ENCODE measurements at regions not wholly inside any gene's neighbourhood (a gene's known extent, or its start where the extent isn't known, plus 50 kb on each side); places are given as distances from the start of the nearest gene placed in this dataset.

DNA sequence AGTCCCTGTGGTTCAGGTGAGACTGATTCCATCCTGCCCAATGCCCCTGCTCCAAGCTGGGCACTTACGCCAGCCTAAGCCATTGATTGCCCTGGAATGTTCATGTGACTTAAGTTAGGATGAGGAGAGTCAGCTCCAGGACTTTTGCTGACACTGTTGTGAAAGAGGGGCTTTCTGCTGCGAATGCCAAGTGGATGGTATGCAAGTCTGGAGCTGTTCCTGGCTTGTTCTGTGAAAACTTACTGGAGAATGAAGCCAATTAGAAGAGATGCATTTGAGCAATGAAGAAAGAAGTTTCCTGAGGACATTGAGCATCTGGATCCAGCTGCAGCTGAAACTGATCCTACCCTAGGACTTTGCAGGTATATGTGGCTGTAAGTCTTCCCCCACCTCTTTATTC lies 61.2 kb upstream of the ZFR start:
- Mint-ChIP-seq H3K27ac (no peak overlapping the region), H3K36me3 (no peaks in the 10 kb centered on the region), H3K4me1 (peaks cover 16 to 23% (median 18%) of the 10 kb centered on the region in 3 donors), H3K9me3 (no peaks in the 10 kb centered on the region), H3K27me3 (peaks cover 0 to 9% of the 10 kb centered on the region in 2 donors), H3K4me3 (no peak overlapping the region)
- Histone ChIP-seq H3K4me1 (ENCODE audit: control insufficient read depth in 1 of 2, extremely low read depth in 1 of 2, insufficient read depth in 2 of 2, low read length in 2 of 2) (peaks cover 3 to 13% of the 10 kb centered on the region in 2 experiments), H3K27me3 (replicated peaks in 1 of 2; ENCODE audit: control insufficient read depth in 2 of 2, extremely low read depth in 1 of 2, insufficient read depth in 2 of 2, low read length in 1 of 2) (peaks cover 0 to 3% of the 10 kb centered on the region in 2 experiments), H3K27ac (ENCODE audit: low read length) (no peak overlapping the region), H3K4me3 (ENCODE audit: control insufficient read depth in 1 of 2, extremely low read depth in 1 of 2, low read length in 1 of 2) (no peak overlapping the region), H3K36me3 (ENCODE audit: control insufficient read depth in 2 of 2, extremely low read depth in 1 of 2, insufficient read depth in 1 of 2, low read length in 1 of 2) (no peaks in the 10 kb centered on the region), H3K9me3 (no peaks in the 10 kb centered on the region)
- no peak for DNase-seq
- ChIA-PET POLR2A (interaction anchor here in 1 of 2 donors (0.7 kb wide), 1 partner anchor 99 kb away, joined by 3 read pairs; no protein-coding TSS in a partner anchor), CTCF (interaction anchor here in 1 of 2 donors (1.1 to 1.3 kb wide), 2 partner anchors 11 to 17 kb away, joined by 7 to 8 read pairs; no protein-coding TSS in a partner anchor)
- ATAC-seq (replicated peaks in 1 of 4), result no peak
- 100% methylated on average over 1 of the region's 2 CpGs for WGBS (ENCODE audit: insufficient coverage)

- Histone ChIP-seq H3K4me3 (ENCODE audit: control insufficient read depth in 1 of 2, extremely low read depth in 1 of 2, low read length in 1 of 2) (peak overlapping the region in 1 of 2 donors; percentile 25), H3K27ac (ENCODE audit: low read length) (no peak overlapping the region), H3K9me3 (no peaks in the 10 kb centered on the region), H3K4me1 (ENCODE audit: control insufficient read depth in 1 of 2, extremely low read depth in 1 of 2, insufficient read depth in 2 of 2, low read length in 2 of 2) (peaks cover 3 to 13% of the 10 kb centered on the region in 2 experiments), H3K27me3 (replicated peaks in 1 of 2; ENCODE audit: control insufficient read depth in 2 of 2, extremely low read depth in 1 of 2, insufficient read depth in 2 of 2, low read length in 1 of 2) (peaks cover 0 to 3% of the 10 kb centered on the region in 2 experiments), H3K36me3 (ENCODE audit: control insufficient read depth in 2 of 2, extremely low read depth in 1 of 2, insufficient read depth in 1 of 2, low read length in 1 of 2) (no peaks in the 10 kb centered on the region)
- DNase-seq (peak in 9 of 35 experiments; percentile 2 to 20 (median 10)), ATAC-seq (replicated peaks in 1 of 4) (peak; percentile 40 to 58 (median 50))
- peak overlapping the region; percentile 48 to 62 for H3K27ac Mint-ChIP-seq
- WGBS (ENCODE audit: insufficient coverage), result 15% methylated on average over 5 of the region's 8 CpGs
- POLR2A ChIA-PET, result interaction anchor here in 1 of 2 donors (0.6 to 0.7 kb wide), 3 partner anchors 55 to 318 kb away, joined by 3 to 4 read pairs (median 4); no protein-coding TSS in a partner anchor
- H3K27me3 Mint-ChIP-seq, result peaks cover 0 to 9% of the 10 kb centered on the region in 2 donors
- peak overlapping the region in 2 of 3 donors; percentile 3 to 68 for H3K4me3 Mint-ChIP-seq
- H3K9me3 Mint-ChIP-seq, result no peaks in the 10 kb centered on the region
- no peaks in the 10 kb centered on the region for H3K36me3 Mint-ChIP-seq
- peaks cover 16 to 23% (median 18%) of the 10 kb centered on the region in 3 donors for H3K4me1 Mint-ChIP-seq
- CTCF ChIA-PET, result interaction anchor here (0.6 to 1.4 kb wide), 6 partner anchors 10 to 108 kb away, joined by 3 to 10 read pairs (median 7); no protein-coding TSS in a partner anchor
Observed at GRCh38 chr5:32504989-32505596, 60.6 kb upstream of the ZFR start.

- ATAC-seq (replicated peaks in 1 of 4) (no peak), DNase-seq (no peak)
- Mint-ChIP-seq H3K27me3 (peaks cover 0 to 9% of the 10 kb centered on the region in 2 donors), H3K4me1 (peaks cover 16 to 23% (median 18%) of the 10 kb centered on the region in 3 donors), H3K4me3 (peak overlapping the region in 1 of 3 donors; percentile 68), H3K9me3 (no peaks in the 10 kb centered on the region), H3K36me3 (no peaks in the 10 kb centered on the region), H3K27ac (peak overlapping the region; percentile 48 to 62)
- POLR2A ChIA-PET, result interaction anchor here in 1 of 2 donors (0.6 to 0.7 kb wide), 4 partner anchors 56 to 317 kb away, joined by 3 to 4 read pairs (median 4); no protein-coding TSS in a partner anchor
- CTCF ChIA-PET, result interaction anchor here (0.6 to 1.4 kb wide), 6 partner anchors 10 to 109 kb away, joined by 3 to 10 read pairs (median 7); no protein-coding TSS in a partner anchor
- no peaks in the 10 kb centered on the region for H3K9me3 ChIP-seq
- no peaks in the 10 kb centered on the region for H3K36me3 ChIP-seq (ENCODE audit: control insufficient read depth in 2 of 2, extremely low read depth in 1 of 2, insufficient read depth in 1 of 2, low read length in 1 of 2)
- 53% methylated on average over 5 of the region's 8 CpGs for WGBS (ENCODE audit: insufficient coverage)
- peaks cover 3 to 13% of the 10 kb centered on the region in 2 experiments for H3K4me1 ChIP-seq (ENCODE audit: control insufficient read depth in 1 of 2, extremely low read depth in 1 of 2, insufficient read depth in 2 of 2, low read length in 2 of 2)
- H3K4me3 ChIP-seq (ENCODE audit: control insufficient read depth in 1 of 2, extremely low read depth in 1 of 2, low read length in 1 of 2), result no peak overlapping the region
- no peak overlapping the region for H3K27ac ChIP-seq (ENCODE audit: low read length)
- H3K27me3 ChIP-seq (replicated peaks in 1 of 2; ENCODE audit: control insufficient read depth in 2 of 2, extremely low read depth in 1 of 2, insufficient read depth in 2 of 2, low read length in 1 of 2), result peaks cover 0 to 3% of the 10 kb centered on the region in 2 experiments
Observed at GRCh38 chr5:32504329-32504988, 59.9 kb upstream of the ZFR start.

- Histone ChIP-seq H3K4me3 (ENCODE audit: control insufficient read depth in 1 of 2, extremely low read depth in 1 of 2, low read length in 1 of 2) (no peak overlapping the region), H3K4me1 (ENCODE audit: control insufficient read depth in 1 of 2, extremely low read depth in 1 of 2, insufficient read depth in 2 of 2, low read length in 2 of 2) (peaks cover 3 to 13% of the 10 kb centered on the region in 2 experiments), H3K27ac (ENCODE audit: low read length) (no peak overlapping the region), H3K36me3 (ENCODE audit: control insufficient read depth in 2 of 2, extremely low read depth in 1 of 2, insufficient read depth in 1 of 2, low read length in 1 of 2) (no peaks in the 10 kb centered on the region), H3K9me3 (no peaks in the 10 kb centered on the region), H3K27me3 (replicated peaks in 1 of 2; ENCODE audit: control insufficient read depth in 2 of 2, extremely low read depth in 1 of 2, insufficient read depth in 2 of 2, low read length in 1 of 2) (peaks cover 0 to 3% of the 10 kb centered on the region in 2 experiments)
- CTCF ChIA-PET, result interaction anchor here in 1 of 2 donors (0.7 kb wide), 2 partner anchors 21 to 28 kb away, joined by 3 to 11 read pairs; no protein-coding TSS in a partner anchor
- Mint-ChIP-seq H3K4me3 (no peak overlapping the region), H3K9me3 (no peaks in the 10 kb centered on the region), H3K27me3 (peaks cover 0 to 9% of the 10 kb centered on the region in 2 donors), H3K36me3 (no peaks in the 10 kb centered on the region), H3K27ac (no peak overlapping the region), H3K4me1 (peaks cover 17 to 27% (median 18%) of the 10 kb centered on the region in 3 donors)
- 94% methylated on average over 7 of the region's 7 CpGs for WGBS (ENCODE audit: insufficient coverage)
- POLR2A ChIA-PET, result no interaction called here
- DNase-seq, result no peak
- no peak for ATAC-seq (replicated peaks in 1 of 4)
Observed at GRCh38 chr5:32503261-32503660, 58.7 kb upstream of the ZFR start.

GRCh38 chr5:32501071-32502002 lies 56.8 kb upstream of the ZFR start:
- WGBS (ENCODE audit: insufficient coverage), result 96% methylated on average over 8 of the region's 16 CpGs
- H3K27ac ChIP-seq (ENCODE audit: low read length), result no peak overlapping the region
- no peak overlapping the region for H3K27ac Mint-ChIP-seq

More at GRCh38 chr5:32501071-32502002, 56.8 kb upstream of the ZFR start:
- no peak for ATAC-seq (replicated peaks in 1 of 4)
- Histone ChIP-seq H3K4me1 (ENCODE audit: control insufficient read depth in 1 of 2, extremely low read depth in 1 of 2, insufficient read depth in 2 of 2, low read length in 2 of 2) (peaks cover 3 to 13% of the 10 kb centered on the region in 2 experiments), H3K4me3 (ENCODE audit: control insufficient read depth in 1 of 2, extremely low read depth in 1 of 2, low read length in 1 of 2) (no peak overlapping the region), H3K27me3 (replicated peaks in 1 of 2; ENCODE audit: control insufficient read depth in 2 of 2, extremely low read depth in 1 of 2, insufficient read depth in 2 of 2, low read length in 1 of 2) (peaks cover 0 to 4% of the 10 kb centered on the region in 2 experiments), H3K36me3 (ENCODE audit: control insufficient read depth in 2 of 2, extremely low read depth in 1 of 2, insufficient read depth in 1 of 2, low read length in 1 of 2) (no peaks in the 10 kb centered on the region), H3K9me3 (no peaks in the 10 kb centered on the region)
- ChIA-PET CTCF (no interaction called here), POLR2A (no interaction called here)
- Mint-ChIP-seq H3K36me3 (no peaks in the 10 kb centered on the region), H3K4me1 (peaks cover 17 to 27% (median 18%) of the 10 kb centered on the region in 3 donors), H3K4me3 (no peak overlapping the region), H3K9me3 (no peaks in the 10 kb centered on the region), H3K27me3 (peaks cover 0 to 9% of the 10 kb centered on the region in 2 donors)
- DNase-seq, result no peak

Measured in T-cell (primary cell).